ENCODE measurements at regions not wholly inside any gene's neighbourhood (a gene's known extent, or its start where the extent isn't known, plus 50 kb on each side); places are given as distances from the start of the nearest gene placed in this dataset.

DNA sequence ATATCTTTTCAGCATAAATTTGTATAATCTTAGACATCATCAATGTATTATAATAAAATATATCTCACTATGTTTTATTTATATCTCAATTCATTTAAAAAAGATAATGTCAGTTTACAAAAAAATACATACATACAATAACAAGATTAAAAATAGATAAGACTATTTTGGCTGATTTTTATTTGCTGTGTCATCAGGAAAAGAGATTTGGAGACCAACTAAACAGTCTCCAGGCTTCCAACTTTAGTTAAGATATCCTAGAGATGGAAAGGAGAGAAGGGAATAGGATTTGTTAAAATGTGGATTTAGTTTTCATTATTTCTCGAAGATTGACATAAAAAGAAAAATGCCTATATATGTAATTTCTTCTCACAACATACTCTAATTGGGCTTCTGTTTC, 433.8 kb upstream of the TOM1L1 start:
- H3K4me1 ChIP-seq, result no peaks in the 10 kb centered on the region
- TF ChIP-seq, protein P1, sequence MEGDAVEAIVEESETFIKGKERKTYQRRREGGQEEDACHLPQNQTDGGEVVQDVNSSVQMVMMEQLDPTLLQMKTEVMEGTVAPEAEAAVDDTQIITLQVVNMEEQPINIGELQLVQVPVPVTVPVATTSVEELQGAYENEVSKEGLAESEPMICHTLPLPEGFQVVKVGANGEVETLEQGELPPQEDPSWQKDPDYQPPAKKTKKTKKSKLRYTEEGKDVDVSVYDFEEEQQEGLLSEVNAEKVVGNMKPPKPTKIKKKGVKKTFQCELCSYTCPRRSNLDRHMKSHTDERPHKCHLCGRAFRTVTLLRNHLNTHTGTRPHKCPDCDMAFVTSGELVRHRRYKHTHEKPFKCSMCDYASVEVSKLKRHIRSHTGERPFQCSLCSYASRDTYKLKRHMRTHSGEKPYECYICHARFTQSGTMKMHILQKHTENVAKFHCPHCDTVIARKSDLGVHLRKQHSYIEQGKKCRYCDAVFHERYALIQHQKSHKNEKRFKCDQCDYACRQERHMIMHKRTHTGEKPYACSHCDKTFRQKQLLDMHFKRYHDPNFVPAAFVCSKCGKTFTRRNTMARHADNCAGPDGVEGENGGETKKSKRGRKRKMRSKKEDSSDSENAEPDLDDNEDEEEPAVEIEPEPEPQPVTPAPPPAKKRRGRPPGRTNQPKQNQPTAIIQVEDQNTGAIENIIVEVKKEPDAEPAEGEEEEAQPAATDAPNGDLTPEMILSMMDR (IDR thresholded peaks at IDR 0.05), result no peak
- H3K36me3 ChIP-seq, result no peaks in the 10 kb centered on the region
- WGBS, 2 donors, result 61 to 65% methylated on average over 1 of the region's 1 CpG
- H3K27me3 ChIP-seq, result no peaks in the 10 kb centered on the region
- no peak overlapping the region for H3K4me3 ChIP-seq
- intact Hi-C loops (cut with DNase I), result loop anchor here in 1 of 10 donors (10.0 kb wide), 1 partner anchor 62 kb away; no protein-coding TSS in a partner anchor
- peaks cover 0 to 18% (median 0%) of the 10 kb centered on the region in 11 donors for H3K9me3 ChIP-seq
- no peak overlapping the region for H3K27ac ChIP-seq
- DNase-seq (no peak), ATAC-seq (no peak)

DNA sequence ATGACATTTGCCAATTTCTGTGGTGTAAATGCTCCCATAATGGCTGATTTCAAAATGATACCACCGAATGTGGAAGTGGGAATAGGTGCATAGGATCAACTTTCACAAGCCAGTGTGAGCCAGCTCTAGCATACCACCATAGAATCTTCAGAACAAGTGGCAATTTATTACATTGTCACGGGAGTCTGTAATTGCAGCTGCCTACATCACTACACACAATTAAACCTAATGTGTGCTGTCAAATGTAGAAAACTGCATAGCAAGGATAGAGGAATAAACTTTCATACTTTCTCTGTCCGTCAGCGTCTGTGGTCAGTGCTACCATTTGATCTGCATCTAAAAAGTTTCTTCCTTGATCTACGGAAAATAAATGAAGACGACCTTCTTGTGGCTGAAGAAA, 417.8 kb upstream of the TOM1L1 start:
- ATAC-seq, result no peak
- no peaks in the 10 kb centered on the region for H3K36me3 ChIP-seq
- intact Hi-C loops (cut with DNase I), result no loop called here
- no peak for DNase-seq
- H3K27me3 ChIP-seq, result no peaks in the 10 kb centered on the region
- H3K9me3 ChIP-seq, result peaks cover 0 to 8% (median 0%) of the 10 kb centered on the region in 11 donors
- no peak overlapping the region for H3K4me3 ChIP-seq
- no peaks in the 10 kb centered on the region for H3K4me1 ChIP-seq
- TF ChIP-seq, protein P1 (IDR thresholded peaks at IDR 0.05), result no peak
- no peak overlapping the region for H3K27ac ChIP-seq
- WGBS, 2 donors, result 78 to 81% methylated on average over 6 of the region's 6 CpGs

DNA sequence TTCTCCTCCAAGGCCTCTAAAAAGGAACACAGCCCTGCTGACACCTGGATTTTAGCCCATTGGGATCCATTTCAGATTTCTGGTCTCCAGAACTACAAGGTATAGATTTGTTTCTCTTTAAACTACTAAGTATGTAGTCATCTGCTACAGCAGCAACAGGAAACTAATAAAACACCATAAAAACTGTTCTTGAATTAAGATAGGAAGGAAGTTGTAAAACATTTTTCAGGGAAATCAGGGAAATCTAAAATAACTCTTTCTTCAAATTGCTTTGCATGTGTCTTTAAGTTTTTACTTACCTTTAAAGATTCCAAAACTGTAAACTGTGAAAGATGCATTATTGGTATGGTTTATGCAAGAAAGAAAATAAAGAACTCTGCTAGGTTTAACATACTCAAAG, 407.0 kb upstream of the TOM1L1 start:
- H3K4me3 ChIP-seq, result no peak overlapping the region
- H3K9me3 ChIP-seq, result no peaks in the 10 kb centered on the region
- ATAC-seq (no peak), DNase-seq (no peak)
- no peak overlapping the region for H3K27ac ChIP-seq
- H3K36me3 ChIP-seq, result no peaks in the 10 kb centered on the region
- no peaks in the 10 kb centered on the region for H3K27me3 ChIP-seq
- TF ChIP-seq, protein P1 (IDR thresholded peaks at IDR 0.05), result no peak
- intact Hi-C loops (cut with DNase I), result loop anchor here in 1 of 10 donors (5.0 kb wide), 1 partner anchor 51 kb away; no protein-coding TSS in a partner anchor
- no peaks in the 10 kb centered on the region for H3K4me1 ChIP-seq

DNA sequence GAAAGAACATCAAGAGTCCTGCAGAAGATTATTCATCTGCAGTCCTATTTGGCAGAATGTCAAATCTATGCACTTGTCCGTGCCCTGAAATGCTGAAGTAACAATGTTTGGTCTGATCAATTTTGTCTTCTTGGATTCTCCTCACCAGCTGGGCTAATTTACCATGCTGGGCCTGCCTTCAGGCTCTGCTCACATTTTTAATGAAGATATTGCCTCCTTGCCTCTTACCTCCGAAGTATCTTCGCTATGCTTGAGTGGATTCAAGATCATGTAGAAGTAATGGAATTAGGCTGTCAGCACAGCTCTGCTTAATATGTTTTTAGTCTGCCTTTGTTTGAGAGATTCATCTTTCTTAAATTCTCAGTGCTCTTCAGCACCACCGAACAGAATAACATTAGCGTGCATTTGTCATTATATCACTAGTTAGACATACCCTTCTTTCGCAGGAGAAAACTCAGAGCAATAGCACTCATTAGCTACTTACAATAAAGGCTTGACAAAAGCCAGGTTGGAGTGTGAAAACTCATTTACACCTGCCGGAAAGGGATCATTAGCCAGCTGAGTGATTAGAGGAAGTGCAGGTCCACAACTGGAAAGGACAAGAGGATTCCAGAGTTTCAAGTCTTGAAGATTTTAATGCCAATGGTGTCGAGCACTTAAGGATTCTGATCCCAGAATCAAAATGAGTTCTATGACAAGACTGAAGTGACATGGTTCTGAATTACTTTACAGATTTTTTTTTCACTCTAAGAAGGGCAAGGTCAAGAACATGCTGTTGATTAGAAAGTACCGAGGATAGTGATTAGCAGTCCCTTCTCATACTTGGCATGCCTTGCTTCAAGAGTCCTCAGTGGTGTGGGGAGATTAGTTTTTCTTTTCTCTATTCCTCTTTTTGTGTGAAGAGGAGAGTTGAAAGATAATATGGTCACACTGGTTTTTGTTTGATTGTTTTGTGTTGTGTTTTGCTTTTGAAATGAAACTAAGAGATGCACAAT, 405.6 kb upstream of the TOM1L1 start:
- Histone ChIP-seq H3K36me3 (no peaks in the 10 kb centered on the region), H3K4me1 (no peaks in the 10 kb centered on the region), H3K27me3 (no peaks in the 10 kb centered on the region), H3K27ac (no peak overlapping the region), H3K9me3 (no peaks in the 10 kb centered on the region), H3K4me3 (no peak overlapping the region)
- no peak for DNase-seq
- WGBS, 2 donors, result 53 to 66% methylated on average over 9 of the region's 9 CpGs
- no peak for ATAC-seq
- TF ChIP-seq, protein P1 (IDR thresholded peaks at IDR 0.05), result no peak
- intact Hi-C loops (cut with DNase I), result loop anchor here in 1 of 10 donors (5.0 kb wide), 1 partner anchor 53 kb away; no protein-coding TSS in a partner anchor

Measured in heart right ventricle (tissue), 16 donors.